Caco-2 (cell line): ENCODE measurements at regions not wholly inside any gene's neighbourhood (a gene's known extent, or its start where the extent isn't known, plus 50 kb on each side); places are given as distances from the start of the nearest gene placed in this dataset.

ENCODE experiments used
- BruUV-seq: library from RNA; stranded (reverse); fragments of 400-500 nt; replicated peaks from 2 replicates; lab custom pipeline; 2021; lab: Mats Ljungman, UMichigan
- CTCF ChIA-PET: fragments of 300-600 bp; sonication (Branson Sonifier 250); formaldehyde crosslinking; loops from one replicate; lab custom pipeline; 2022; ENCODE audit warnings: antibody characterized with exemption; lab: Charles Lee
- POLR2A ChIA-PET: fragments of 300-600 bp; sonication (Branson Sonifier 250); formaldehyde crosslinking; loops from one replicate; lab custom pipeline; 2022; ENCODE audit warnings: antibody characterized with exemption; lab: Charles Lee
- DNase-seq, 2 experiments: peaks; one replicate each; pipeline versions ENCODE4 v3.0.0 to v3.0.0-alpha.2; 2020 to 2022
- H3K27me3 ChIP-seq: replicated peaks from 2 replicates; pipeline ENCODE4 v1.6.0; 2011; ENCODE audit warnings: low read length; ENCODE audit not compliant: control insufficient read depth, insufficient read depth
- H3K36me3 ChIP-seq: 2 replicates; pipeline ENCODE4 v1.5.1; 2011; ENCODE audit warnings: low read length; ENCODE audit not compliant: control insufficient read depth, insufficient read depth
- H3K4me1 ChIP-seq: fragments of 250-450 bp; sonication (Bioruptor Pico); 2 replicates; pipeline ENCODE4 v1.5.1; 2020; ENCODE audit warnings: mild to moderate bottlenecking
- H3K4me3 ChIP-seq: 2 replicates; pipeline ENCODE4 v1.5.1; 2011; ENCODE audit warnings: low read depth, mild to moderate bottlenecking, control low read depth, low read length
- H3K9me3 ChIP-seq: fragments of 250-450 bp; sonication (Bioruptor Pico); 2 replicates; pipeline ENCODE4 v1.5.1; 2020; ENCODE audit warnings: mild to moderate bottlenecking, moderate library complexity
- H3K27ac Mint-ChIP-seq: one replicate; pipeline ENCODE4 v1.8.0; 2022; ENCODE audit warnings: mixed read lengths; ENCODE audit not compliant: unreplicated experiment
- H3K27me3 Mint-ChIP-seq: one replicate; pipeline ENCODE4 v1.8.0; 2022; ENCODE audit warnings: mixed read lengths; ENCODE audit not compliant: insufficient read depth, unreplicated experiment
- H3K36me3 Mint-ChIP-seq: one replicate; pipeline ENCODE4 v1.8.0; 2022; ENCODE audit warnings: mild to moderate bottlenecking, mixed read lengths; ENCODE audit not compliant: insufficient read depth, unreplicated experiment
- H3K4me1 Mint-ChIP-seq: one replicate; pipeline ENCODE4 v1.8.0; 2022; ENCODE audit warnings: low read depth, mixed read lengths; ENCODE audit not compliant: unreplicated experiment
- H3K4me3 Mint-ChIP-seq: one replicate; pipeline ENCODE4 v1.8.0; 2022; ENCODE audit warnings: mild to moderate bottlenecking, moderate library complexity, mixed read lengths; ENCODE audit not compliant: unreplicated experiment
- H3K9me3 Mint-ChIP-seq: one replicate; pipeline ENCODE4 v1.8.0; 2022; ENCODE audit warnings: mixed read lengths; ENCODE audit not compliant: unreplicated experiment
- intact Hi-C: fragments of 100-400 bp; cut with micrococcal nuclease; formaldehyde crosslinking; loops from one replicate; pipeline ENCODE4 v1.10.0; 2022; ENCODE audit not compliant: unreplicated experiment
- TF ChIP-seq, protein P1 (sequence below), 2 experiments: fragments of 200-600 bp in 1 of 2; IDR thresholded peaks; 1 replicate in 1 of 2; 2 replicates in 1 of 2; pipeline versions ENCODE4 v1.5.1 to v1.8.0; 2011 to 2022; ENCODE audit warnings: antibody characterized with exemption in 1 of 2, control low read depth in 1 of 2, inconsistent platforms in 1 of 2, low read depth in 1 of 2, low read length in 1 of 2, mild to moderate bottlenecking in 1 of 2, moderate library complexity in 1 of 2; ENCODE audit not compliant: insufficient read depth in 1 of 2, severe bottlenecking in 1 of 2, unreplicated experiment in 1 of 2

DNA sequence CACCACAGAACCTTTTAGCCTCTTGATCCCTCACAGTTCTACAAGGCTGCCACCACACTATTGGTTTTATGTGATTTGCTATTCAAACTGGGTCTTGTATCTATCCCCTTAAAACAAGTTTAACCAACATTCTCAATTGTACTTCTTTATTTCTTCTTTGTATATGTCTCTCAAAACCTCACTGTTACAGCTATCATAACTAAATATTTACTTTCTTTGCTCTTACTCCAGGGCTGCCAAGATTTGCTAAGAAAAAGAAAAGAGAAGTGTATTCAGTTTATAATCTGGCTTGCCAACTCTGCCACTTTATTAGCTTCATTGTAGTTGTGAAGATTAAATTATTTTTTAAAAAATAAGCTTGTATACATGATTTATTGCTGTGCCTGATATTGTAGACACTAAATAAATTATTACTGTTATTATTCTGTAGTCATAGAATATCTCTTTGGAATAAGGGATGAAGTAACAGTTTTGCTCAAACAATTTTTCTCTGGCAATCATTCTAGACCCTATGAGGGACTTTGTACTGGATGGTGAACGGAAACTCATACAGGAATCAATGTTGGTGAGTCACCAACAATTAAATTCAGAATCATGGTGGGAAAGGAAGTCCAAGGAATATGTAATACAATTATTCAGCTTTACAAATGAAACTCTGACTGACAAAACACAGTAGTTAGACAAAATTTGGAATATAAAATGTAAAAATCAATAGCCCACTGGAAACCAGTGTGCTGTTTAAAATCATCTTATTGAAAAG is 127.1 kb upstream of the DCAF8L1 start:
- Histone ChIP-seq H3K4me3 (no peak overlapping the region), H3K9me3 (no peaks in the 10 kb centered on the region), H3K36me3 (no peaks in the 10 kb centered on the region), H3K27me3 (no peaks in the 10 kb centered on the region), H3K4me1 (no peaks in the 10 kb centered on the region)
- Mint-ChIP-seq H3K27me3 (no peaks in the 10 kb centered on the region), H3K27ac (no peak overlapping the region), H3K9me3 (no peaks in the 10 kb centered on the region), H3K4me3 (no peak overlapping the region), H3K36me3 (no peaks in the 10 kb centered on the region), H3K4me1 (no peaks in the 10 kb centered on the region)
- POLR2A ChIA-PET: no interaction called here
- DNase-seq: no peak
- intact Hi-C loops: no loop called here
- CTCF ChIA-PET: no interaction called here
- BruUV-seq: no TSS peak
- TF ChIP-seq, protein P1, sequence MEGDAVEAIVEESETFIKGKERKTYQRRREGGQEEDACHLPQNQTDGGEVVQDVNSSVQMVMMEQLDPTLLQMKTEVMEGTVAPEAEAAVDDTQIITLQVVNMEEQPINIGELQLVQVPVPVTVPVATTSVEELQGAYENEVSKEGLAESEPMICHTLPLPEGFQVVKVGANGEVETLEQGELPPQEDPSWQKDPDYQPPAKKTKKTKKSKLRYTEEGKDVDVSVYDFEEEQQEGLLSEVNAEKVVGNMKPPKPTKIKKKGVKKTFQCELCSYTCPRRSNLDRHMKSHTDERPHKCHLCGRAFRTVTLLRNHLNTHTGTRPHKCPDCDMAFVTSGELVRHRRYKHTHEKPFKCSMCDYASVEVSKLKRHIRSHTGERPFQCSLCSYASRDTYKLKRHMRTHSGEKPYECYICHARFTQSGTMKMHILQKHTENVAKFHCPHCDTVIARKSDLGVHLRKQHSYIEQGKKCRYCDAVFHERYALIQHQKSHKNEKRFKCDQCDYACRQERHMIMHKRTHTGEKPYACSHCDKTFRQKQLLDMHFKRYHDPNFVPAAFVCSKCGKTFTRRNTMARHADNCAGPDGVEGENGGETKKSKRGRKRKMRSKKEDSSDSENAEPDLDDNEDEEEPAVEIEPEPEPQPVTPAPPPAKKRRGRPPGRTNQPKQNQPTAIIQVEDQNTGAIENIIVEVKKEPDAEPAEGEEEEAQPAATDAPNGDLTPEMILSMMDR (IDR thresholded peaks at IDR 0.05; ENCODE audit: insufficient read depth in 1 of 2, low read depth in 1 of 2, low read length in 1 of 2, severe bottlenecking in 1 of 2, unreplicated experiment in 1 of 2): no peak

DNA sequence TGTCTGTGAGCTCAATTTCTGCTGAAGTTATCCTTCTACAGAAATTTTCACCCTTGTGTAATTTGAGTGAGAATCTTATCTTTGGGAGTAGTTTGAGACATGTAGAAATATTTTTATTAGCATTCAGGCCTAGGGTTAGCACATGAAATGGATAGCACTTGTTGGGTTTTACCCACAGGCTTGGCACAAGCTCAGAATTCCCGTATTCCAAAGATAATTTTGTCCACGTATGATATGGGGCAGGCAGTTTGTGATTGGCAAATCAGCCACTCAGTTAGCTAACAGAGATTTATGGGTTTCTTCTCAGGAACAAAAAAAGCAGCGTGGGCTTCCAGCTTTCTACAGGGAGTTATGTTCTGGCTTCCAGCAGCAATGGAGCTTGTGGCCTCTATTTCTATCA is 117.9 kb upstream of the DCAF8L1 start:
- CTCF ChIA-PET: no interaction called here
- intact Hi-C loops: no loop called here
- Mint-ChIP-seq H3K4me3 (no peak overlapping the region), H3K9me3 (no peaks in the 10 kb centered on the region), H3K4me1 (no peaks in the 10 kb centered on the region), H3K27ac (no peak overlapping the region), H3K27me3 (no peaks in the 10 kb centered on the region), H3K36me3 (no peaks in the 10 kb centered on the region)
- H3K4me1 ChIP-seq: no peaks in the 10 kb centered on the region
- no TSS peak for BruUV-seq
- TF ChIP-seq, protein P1 (IDR thresholded peaks at IDR 0.05; ENCODE audit: insufficient read depth in 1 of 2, low read depth in 1 of 2, low read length in 1 of 2, severe bottlenecking in 1 of 2, unreplicated experiment in 1 of 2): no peak
- no peak for DNase-seq
- no peaks in the 10 kb centered on the region for H3K9me3 ChIP-seq
- H3K27me3 ChIP-seq: no peaks in the 10 kb centered on the region
- H3K4me3 ChIP-seq: no peak overlapping the region
- POLR2A ChIA-PET: no interaction called here
- no peaks in the 10 kb centered on the region for H3K36me3 ChIP-seq

DNA sequence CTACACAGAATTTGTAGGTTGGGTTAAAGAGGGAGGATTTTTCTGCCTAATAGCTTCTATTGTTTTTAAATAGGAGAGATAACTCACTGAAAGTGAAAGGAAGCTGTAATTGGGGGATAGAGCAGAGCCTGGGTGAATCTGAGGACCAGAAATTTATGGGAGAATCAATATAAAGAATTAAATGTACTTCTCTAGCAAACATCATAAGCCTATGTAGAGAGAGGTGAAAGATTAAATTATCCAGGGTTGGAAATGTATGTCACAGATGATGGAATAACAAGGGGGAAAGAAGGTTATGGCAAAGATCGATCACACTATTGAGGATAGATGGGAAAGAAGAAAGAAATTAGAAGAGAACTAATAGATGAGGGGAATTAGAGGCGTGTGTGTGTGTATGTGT is 104.4 kb upstream of the DCAF8L1 start:
- ChIA-PET POLR2A (no interaction called here), CTCF (no interaction called here)
- Histone ChIP-seq H3K4me3 (no peak overlapping the region), H3K27me3 (no peaks in the 10 kb centered on the region), H3K4me1 (no peaks in the 10 kb centered on the region), H3K36me3 (no peaks in the 10 kb centered on the region), H3K9me3 (no peaks in the 10 kb centered on the region)
- Mint-ChIP-seq H3K9me3 (no peaks in the 10 kb centered on the region), H3K4me1 (no peaks in the 10 kb centered on the region), H3K4me3 (no peak overlapping the region), H3K27ac (no peak overlapping the region), H3K27me3 (no peaks in the 10 kb centered on the region), H3K36me3 (no peaks in the 10 kb centered on the region)
- intact Hi-C loops: no loop called here
- DNase-seq: no peak
- no TSS peak for BruUV-seq
- TF ChIP-seq, protein P1 (IDR thresholded peaks at IDR 0.05; ENCODE audit: insufficient read depth in 1 of 2, low read depth in 1 of 2, low read length in 1 of 2, severe bottlenecking in 1 of 2, unreplicated experiment in 1 of 2): no peak
